ENCODE measurements at regions not wholly inside any gene's neighbourhood (a gene's known extent, or its start where the extent isn't known, plus 50 kb on each side); places are given as distances from the start of the nearest gene placed in this dataset.

DNA sequence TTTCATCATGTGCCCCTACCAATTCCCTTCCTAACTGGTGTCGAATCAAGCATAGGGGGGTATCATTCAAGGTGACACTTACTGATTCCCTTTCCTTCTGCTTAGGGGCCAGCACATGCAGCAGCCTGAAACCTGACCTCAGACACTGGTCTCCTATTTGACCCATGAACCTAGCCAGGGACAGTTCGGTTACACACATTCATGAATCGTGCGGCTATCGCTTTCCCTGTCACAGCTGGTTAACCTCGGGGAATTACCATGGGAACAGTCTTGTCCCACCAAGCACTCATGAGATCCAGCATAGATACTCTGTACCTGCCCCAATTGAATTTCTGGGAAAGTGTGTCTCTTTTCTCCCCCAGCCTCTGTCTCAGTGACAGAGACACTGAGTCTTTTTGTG lies 140.4 kb downstream of the ZNF674 start:
- TF ChIP-seq, protein P1, sequence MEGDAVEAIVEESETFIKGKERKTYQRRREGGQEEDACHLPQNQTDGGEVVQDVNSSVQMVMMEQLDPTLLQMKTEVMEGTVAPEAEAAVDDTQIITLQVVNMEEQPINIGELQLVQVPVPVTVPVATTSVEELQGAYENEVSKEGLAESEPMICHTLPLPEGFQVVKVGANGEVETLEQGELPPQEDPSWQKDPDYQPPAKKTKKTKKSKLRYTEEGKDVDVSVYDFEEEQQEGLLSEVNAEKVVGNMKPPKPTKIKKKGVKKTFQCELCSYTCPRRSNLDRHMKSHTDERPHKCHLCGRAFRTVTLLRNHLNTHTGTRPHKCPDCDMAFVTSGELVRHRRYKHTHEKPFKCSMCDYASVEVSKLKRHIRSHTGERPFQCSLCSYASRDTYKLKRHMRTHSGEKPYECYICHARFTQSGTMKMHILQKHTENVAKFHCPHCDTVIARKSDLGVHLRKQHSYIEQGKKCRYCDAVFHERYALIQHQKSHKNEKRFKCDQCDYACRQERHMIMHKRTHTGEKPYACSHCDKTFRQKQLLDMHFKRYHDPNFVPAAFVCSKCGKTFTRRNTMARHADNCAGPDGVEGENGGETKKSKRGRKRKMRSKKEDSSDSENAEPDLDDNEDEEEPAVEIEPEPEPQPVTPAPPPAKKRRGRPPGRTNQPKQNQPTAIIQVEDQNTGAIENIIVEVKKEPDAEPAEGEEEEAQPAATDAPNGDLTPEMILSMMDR (IDR thresholded peaks at IDR 0.05): no peak
- no peak for TF ChIP-seq POLR2A (IDR thresholded peaks at IDR 0.05)
- TF ChIP-seq POLR2AphosphoS5 (IDR thresholded peaks at IDR 0.05): no peak

Measured in transverse colon (tissue), 4 donors.